OCI-LY3 (cell line): ENCODE measurements at regions not wholly inside any gene's neighbourhood (a gene's known extent, or its start where the extent isn't known, plus 50 kb on each side); places are given as distances from the start of the nearest gene placed in this dataset.

Experiments
- CTCF ChIP-seq: fragments of 200-600, 300-600 bp; sonication (generic); IDR thresholded peaks from 2 replicates; pipeline ENCODE4 v1.5.1; 2014; ENCODE audit warnings: antibody characterized with exemption, low read length, low read depth
- EZH2phosphoT487 ChIP-seq: fragments of 200-600 bp; shearing (Covaris generic); IDR thresholded peaks from 2 replicates; pipeline ENCODE4 v1.6.1; 2018; ENCODE audit warnings: antibody characterized with exemption, mixed run types, low read depth

GRCh38 chr9:105954517-105954916 is 260.2 kb downstream of the TMEM38B start:
- TF ChIP-seq CTCF (no peak), EZH2phosphoT487 (no peak)
